ENCODE measurements at regions not wholly inside any gene's neighbourhood (a gene's known extent, or its start where the extent isn't known, plus 50 kb on each side); places are given as distances from the start of the nearest gene placed in this dataset.
"Not testable (repeated sequence)": the region's sequence is repeated elsewhere in the genome, so short reads cannot be mapped to it uniquely, and the experiment has no call there.

GRCh38 chr1:232443372-232443771, 186.6 kb downstream of the SIPA1L2 start:
- DNase-seq = no peak

DNA sequence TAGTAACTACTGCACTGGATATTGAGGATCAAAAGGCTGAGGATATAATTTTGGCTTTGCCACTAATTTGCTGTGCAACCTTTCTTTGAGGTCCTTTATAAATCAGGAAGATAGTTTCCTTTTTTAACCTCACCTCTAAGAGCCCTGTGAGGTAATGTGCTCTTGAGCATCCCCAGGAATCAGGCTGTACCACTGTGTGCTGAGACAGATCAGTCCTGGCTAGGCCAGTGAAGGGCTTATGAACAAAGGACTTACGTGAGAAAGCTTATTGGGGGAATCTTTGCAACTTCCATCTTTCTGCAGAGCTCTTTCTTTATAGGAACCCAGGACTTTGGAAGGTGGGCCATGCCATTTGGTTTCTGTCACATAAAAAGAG, 188.9 kb downstream of the SIPA1L2 start:
- no peak for DNase-seq

DNA sequence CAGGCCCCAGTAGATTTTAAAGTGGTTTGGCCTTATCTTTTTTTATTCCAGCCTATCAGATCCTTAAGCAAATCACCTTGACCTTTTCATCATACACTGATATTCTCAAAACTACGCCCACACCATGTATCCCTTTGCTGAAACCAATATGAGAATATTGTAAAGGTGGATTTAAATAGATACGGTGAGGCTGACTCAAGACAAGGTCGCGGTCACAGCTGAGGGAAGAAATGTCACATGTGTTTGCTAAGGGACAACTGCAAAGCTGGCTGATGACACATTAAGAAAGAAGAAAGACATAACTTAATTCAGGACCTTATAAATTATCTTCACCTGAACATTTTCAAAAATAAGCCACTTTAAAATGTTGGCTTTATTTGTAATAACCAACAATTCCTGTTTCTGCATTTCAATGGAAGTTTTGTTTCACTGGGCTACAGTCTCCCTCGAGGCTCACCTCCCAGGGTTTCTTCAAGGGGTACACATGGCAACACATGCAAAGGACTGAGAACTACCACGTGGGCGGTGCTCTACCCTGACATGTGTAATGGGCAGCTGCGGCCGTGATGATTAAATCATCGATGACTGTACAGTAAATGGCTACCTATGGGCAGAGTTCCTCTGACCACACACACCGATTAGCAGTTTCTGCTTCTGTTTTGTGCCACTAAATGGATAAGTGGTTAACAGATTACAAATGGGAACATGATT, 189.5 kb downstream of the SIPA1L2 start:
- DNase-seq = no peak

DNA sequence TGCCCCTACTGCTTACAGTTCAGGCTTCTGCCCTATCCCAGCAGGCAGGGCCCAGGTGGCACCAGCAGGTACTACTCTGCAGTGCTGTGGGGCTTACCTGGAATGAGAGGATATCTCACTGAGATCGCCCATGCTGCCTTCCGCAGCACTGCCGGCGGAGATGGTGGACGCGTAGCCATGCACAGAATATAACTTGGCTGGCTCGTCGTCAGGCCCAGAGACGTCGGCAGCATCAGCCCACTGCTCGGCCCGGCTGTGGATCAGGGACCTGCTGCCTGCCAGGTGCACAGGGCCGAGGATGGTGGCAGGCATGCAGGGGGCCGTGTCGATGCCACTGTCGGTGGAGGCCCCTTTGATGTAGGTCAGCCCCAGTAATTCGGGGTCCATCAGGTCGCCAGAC, 190.9 kb downstream of the SIPA1L2 start:
- DNase-seq = no peak

DNA sequence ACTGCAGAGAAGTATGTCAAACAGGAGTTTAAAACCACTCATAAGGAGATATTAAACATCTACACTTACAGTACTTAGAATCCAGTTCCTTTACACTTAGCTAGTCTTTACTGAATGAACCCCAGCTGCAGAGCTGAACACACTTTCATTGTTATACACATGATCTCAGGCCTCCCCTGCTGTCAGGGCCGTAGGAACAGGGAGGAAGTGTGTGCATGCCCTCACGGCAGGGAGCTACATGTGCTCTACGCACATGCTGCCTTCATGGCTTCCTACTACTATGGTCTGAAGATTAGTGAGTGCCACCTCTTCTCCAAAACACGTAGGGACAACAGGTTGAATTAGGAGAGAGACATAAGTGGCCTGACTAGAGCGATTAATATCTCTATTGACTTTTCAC, 191.5 kb downstream of the SIPA1L2 start:
- peak; percentile 13 for DNase-seq

- no peak for DNase-seq
Observed at GRCh38 chr1:232437510-232437909, 192.4 kb downstream of the SIPA1L2 start.

DNA sequence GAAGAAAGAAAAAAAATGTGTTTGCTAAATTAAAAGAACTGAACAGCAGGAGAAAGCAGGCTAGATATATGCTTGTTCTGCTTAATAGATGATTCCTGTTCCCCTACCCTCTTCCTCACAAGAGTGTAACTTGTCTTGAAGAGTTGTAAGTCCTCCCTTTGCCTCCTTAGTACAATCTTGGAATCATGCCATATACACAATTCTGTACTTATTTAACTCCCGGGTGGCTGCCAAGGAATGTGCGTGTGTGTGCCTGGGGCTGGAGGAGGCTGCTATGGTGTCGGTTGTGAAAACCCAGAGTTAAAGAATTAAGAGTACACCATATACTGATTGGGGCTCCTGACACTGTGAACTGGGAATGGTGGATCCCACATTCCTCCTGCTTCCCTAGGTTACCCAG, 194.2 kb downstream of the SIPA1L2 start:
- peak; percentile 7 for DNase-seq

DNA sequence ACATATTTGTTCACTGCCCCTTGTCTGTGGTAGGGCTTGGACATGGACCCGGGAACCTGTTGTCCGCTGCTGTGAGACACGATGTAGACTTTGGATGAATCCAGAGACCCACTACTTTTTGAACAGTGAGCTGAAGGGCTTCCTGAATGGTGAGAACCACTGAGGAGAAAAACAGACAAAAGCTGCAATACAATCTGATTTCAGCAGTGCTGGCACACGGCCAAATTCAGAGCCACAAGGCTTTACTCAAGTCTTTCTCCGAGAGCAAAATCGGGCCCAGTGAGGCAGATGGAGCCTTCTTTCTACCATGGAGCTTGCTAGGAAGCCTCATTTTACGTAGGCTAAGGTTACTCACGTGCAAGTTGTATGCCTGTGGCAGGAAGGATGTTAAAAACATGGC, 197.6 kb downstream of the SIPA1L2 start:
- DNase-seq = peak; percentile 9

DNA sequence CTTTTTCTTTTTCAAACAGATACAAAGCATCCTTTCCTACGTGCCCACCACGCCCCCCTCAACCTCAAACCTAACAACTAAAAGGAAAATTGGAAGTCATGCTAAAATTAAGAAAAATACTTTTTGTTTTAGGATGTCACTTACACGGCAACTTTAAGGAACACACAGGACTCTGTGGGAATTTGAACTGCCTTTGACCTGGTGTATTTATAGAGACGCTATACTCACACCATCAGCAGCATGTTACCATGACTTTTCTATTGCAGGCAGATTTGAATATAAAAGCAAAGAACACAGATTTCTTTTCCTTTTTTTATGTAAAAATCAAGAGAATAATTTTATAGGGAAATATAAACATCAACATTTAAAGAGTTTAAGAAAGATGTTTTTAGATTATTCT, 198.2 kb downstream of the SIPA1L2 start:
- no peak for DNase-seq

DNA sequence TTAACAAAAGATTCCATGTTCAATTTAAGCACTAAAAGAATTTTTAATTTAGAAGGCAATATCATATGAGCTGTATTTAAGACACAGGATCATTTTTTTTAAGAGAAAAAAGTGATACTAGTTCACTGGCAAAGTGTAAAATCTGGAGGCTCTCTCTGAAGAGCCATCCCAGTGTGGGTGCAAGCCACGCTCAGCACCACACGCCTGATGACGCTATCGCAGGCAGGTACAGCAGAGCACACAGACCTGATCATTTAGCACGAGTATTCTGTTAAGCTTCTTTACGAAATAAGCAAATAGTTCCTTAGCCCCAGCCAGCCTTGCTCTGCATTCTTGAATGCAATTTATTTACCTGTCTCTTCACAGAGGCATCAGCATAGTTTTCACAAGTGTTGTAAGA, 198.6 kb downstream of the SIPA1L2 start:
- no peak for DNase-seq

DNA sequence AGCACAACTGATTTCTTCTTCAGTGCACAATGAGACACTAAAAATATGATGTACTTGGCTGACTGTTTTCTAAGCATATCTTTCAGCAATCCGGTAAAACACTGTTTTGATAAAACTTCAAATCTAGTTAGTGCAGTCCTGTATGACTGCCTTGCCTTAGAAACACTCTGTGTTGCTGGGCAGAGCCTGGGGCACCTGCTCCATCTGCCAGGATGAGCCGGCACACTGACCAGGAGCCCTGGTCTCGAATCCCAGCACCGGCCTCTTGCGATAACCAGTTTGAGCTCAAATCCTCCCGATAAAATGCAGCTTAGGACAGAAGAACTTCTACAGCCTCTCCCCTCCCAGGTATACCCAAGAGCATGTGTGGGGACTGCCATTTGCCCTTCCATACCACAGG, 199.5 kb downstream of the SIPA1L2 start:
- DNase-seq = no peak

DNA sequence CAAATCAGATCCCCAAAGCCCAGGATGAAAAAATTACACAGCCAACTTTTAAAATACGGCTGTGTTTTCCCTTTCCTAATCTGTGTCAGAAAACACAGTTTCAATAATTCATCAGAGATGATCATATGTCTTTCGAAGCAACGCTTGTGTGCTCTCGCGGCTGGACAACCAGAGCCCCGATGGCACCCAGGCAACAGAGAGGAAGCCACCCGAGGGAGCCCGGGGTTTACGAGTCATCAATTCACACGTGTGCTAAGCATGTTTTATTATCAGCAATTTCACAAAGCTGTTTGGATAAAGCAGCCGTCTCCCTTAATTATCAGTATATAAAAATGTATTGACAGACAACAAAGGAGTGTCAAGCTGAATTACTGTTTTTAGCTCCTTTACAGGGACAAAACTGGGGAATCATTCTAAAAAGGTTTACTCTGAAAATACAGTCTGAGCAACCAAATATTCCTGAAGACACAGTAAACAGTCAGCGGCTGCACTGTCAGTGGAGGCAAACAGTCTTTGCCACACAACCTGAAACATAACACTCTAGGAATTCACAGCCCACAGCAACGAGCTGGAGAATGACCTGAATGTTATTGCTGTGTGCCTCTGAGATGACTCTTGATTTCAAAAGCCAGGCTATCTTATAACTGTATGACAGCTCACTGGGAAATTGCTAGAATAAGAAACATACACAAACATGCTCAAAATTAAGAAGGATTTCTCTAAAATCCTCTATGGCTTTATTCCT, 201.0 kb downstream of the SIPA1L2 start:
- no peak for DNase-seq

GRCh38 chr1:232428036-232428645, 201.8 kb downstream of the SIPA1L2 start:
- DNase-seq = no peak

DNA sequence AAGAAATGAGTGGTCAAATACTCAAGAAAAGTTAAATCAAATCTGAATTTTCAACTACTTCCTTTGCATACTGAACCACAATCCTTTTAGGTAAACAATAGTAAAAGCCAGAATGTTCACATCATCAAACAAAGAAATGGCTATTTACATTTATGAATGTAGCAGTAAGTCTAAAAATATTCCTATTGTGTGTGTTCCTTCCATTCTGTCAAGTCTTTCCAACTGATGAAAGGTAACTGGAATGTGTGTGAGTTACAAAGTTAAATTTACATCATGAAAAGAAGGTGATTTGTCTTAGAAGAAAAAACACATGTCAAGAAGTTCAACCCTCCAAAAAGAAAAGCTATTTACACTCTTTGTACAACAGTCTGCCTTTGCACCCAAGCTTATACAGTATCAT, 203.1 kb downstream of the SIPA1L2 start:
- DNase-seq = peak; percentile 22

- no peak for DNase-seq
Observed at GRCh38 chr1:232425421-232425820, 204.5 kb downstream of the SIPA1L2 start.

DNA sequence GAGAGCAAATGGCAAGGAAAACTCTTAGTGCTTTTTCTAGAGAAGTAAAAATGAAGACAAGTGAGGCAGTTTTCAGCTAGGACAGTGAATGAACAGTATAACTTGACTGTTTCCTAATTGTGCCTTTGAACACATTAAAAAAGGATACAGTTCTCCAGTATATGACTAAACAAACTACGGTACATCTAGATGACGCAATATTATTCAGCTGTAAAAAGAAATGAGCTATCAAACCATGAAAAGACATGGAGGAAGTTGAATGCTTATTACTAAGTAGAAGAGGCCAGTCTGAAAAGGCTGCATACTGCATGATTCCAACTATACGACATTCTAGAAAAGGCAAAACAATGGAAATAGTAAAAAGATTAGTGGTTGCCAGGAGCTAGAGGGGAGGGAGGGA, 206.3 kb downstream of the SIPA1L2 start:
- no peak for DNase-seq

DNA sequence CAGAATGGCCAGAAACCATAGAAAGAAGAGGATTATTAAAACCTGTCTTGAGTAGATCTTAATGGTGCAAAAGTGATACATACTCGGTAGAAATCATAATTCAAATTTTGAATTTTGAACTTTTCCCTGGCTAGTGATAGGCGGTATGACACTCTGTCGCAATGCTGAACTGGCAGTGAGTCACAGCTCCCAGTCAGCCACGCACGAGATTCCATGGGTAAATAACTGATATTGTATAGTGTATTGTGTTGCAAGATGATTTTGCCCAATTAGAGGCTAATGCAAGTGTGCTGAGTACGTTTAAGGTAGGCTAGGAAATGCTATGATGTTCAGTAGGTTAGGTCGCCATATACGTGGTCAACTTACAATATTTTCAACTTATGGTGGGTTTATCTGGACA, 207.0 kb downstream of the SIPA1L2 start:
- DNase-seq = no peak

DNA sequence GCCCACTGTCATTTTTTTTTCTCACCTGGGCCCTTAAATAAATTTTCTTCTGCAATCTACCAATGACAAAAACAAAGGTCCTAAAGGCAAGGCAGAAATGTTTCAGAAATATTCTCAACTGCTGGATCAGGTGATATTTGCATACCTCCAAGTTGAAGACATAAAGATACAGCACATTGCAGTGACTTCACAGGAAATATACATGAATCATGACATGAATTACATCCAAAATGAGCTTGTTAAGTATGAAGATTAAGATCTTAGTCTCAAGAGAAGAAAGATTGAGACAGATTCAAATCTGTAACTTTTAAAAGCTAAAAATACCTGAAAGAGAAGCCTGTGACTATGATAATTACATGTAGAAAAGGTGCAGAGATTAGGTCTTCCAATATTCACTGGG, 207.8 kb downstream of the SIPA1L2 start:
- peak; percentile 5 for DNase-seq

GRCh38 chr1:232421143-232421796, 208.7 kb downstream of the SIPA1L2 start:
- DNase-seq = no peak

DNA sequence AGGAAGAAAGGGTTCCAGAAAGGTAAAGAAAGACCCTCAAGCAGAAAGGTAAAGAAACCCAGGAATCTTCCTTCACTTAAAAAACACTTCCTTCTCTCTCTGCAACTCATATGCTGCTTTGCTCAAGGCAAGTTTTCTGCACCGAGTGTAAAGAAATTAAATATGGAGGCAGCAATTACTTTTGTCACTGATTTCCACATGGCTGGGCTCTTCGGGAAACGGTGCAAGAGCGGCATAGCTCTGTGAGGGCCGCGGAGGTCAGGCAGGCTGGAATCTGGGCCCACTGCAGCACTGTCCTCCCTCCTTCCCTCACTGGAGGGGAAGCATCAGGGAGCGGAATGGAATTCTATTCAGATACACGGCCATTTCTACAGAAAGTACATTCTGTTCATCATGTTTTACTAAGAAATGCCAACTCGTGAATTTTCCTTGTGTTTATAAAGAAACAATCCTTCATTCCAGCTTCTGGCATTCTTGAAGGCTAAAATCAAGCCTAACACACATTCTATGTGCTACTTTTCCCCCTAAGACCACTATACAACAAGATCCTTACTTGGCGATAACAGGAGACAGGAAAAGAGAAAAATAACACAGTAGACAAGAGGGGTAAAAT, 212.2 kb downstream of the SIPA1L2 start:
- no peak for DNase-seq

- peak; percentile 10 for DNase-seq
Observed at GRCh38 chr1:232416026-232416568, 213.8 kb downstream of the SIPA1L2 start.

GRCh38 chr1:232415481-232415880, 214.5 kb downstream of the SIPA1L2 start:
- not testable (repeated sequence) for DNase-seq

- no peak for DNase-seq
Observed at GRCh38 chr1:232414100-232414499, 215.8 kb downstream of the SIPA1L2 start.

Measured in dermis blood vessel endothelial cell (primary cell).